ENCODE measurements at regions not wholly inside any gene's neighbourhood (a gene's known extent, or its start where the extent isn't known, plus 50 kb on each side); places are given as distances from the start of the nearest gene placed in this dataset.

DNA sequence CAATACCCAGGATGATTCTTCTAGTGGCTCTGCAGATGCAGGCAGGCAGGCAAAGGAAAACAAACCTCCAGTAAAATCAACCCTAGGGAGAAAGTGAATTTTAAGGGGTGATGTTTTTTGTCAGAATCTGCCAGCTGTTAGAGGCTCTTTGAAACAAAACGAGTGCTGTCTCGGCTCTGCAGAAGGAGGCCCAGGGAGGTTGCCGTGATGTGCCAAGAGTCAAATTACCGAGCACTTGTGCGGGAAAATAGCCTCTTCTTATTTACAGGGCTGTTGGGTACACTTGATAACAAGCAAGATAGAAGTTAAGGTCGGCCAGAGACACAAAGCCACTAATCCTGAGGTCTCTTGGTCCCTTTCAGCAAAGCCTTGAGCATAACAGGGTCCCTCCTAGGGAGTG, 68.9 kb upstream of the EEF2KMT start:
- TF ChIP-seq POLR2A (IDR thresholded peaks at IDR 0.05) (no peak), CTCF (IDR thresholded peaks at IDR 0.05) (no peak)
